Osteoblast (primary cell): ENCODE measurements at regions not wholly inside any gene's neighbourhood (a gene's known extent, or its start where the extent isn't known, plus 50 kb on each side); places are given as distances from the start of the nearest gene placed in this dataset.

Experiments used
- DNase-seq: peaks from one replicate; pipeline ENCODE4 v3.0.0; 2011; ENCODE audit warnings: low spot score, mixed read lengths; ENCODE audit not compliant: insufficient read length; ENCODE audit errors: missing footprints
- H2AFZ ChIP-seq: 2 replicates; pipeline ENCODE4 v1.6.0; 2011; ENCODE audit warnings: mild to moderate bottlenecking, low read length
- H3K27ac ChIP-seq: 2 replicates; pipeline ENCODE4 v1.5.1; 2011; ENCODE audit warnings: mild to moderate bottlenecking, low read depth, low read length, moderate library complexity
- H3K27me3 ChIP-seq: 2 replicates; pipeline ENCODE4 v1.6.0; 2012; ENCODE audit warnings: mild to moderate bottlenecking, control low read depth, inconsistent platforms, low read length, moderate library complexity; ENCODE audit not compliant: insufficient read depth
- H3K36me3 ChIP-seq: 2 replicates; pipeline ENCODE4 v1.5.1; 2011; ENCODE audit warnings: mild to moderate bottlenecking, low read length, control low read depth, moderate library complexity; ENCODE audit not compliant: insufficient read depth
- H3K4me1 ChIP-seq: 2 replicates; pipeline ENCODE4 v1.5.1; 2011; ENCODE audit warnings: mild to moderate bottlenecking, low read length, control low read depth, moderate library complexity; ENCODE audit not compliant: insufficient read depth
- H3K4me2 ChIP-seq: 2 replicates; pipeline ENCODE4 v1.6.0; 2011; ENCODE audit warnings: mild to moderate bottlenecking, low read length; ENCODE audit not compliant: insufficient read depth
- H3K4me3 ChIP-seq: fragments of 200-600 bp; sonication (generic); 3 replicates; pipeline ENCODE4 v1.5.1; 2012; ENCODE audit warnings: mild to moderate bottlenecking, low read length, inconsistent platforms; ENCODE audit not compliant: insufficient read depth
- H3K79me2 ChIP-seq: 2 replicates; pipeline ENCODE4 v1.6.0; 2012; ENCODE audit warnings: mild to moderate bottlenecking, low read length, control low read depth, inconsistent platforms; ENCODE audit not compliant: insufficient read depth
- H3K9me3 ChIP-seq: 2 replicates; pipeline ENCODE4 v1.5.1; 2011; ENCODE audit warnings: low read depth, low read length, control low read depth
- H4K20me1 ChIP-seq: 2 replicates; pipeline ENCODE4 v1.6.0; 2012; ENCODE audit warnings: mild to moderate bottlenecking, low read length, control low read depth; ENCODE audit not compliant: insufficient read depth
- CTCF ChIP-seq: IDR thresholded peaks from 2 replicates; pipeline ENCODE4 v1.5.1; 2011; ENCODE audit warnings: mild to moderate bottlenecking, low read depth, low read length, moderate library complexity; ENCODE audit errors: extremely low read depth

- Histone ChIP-seq H3K36me3 (no peaks in the 10 kb centered on the region), H3K27ac (no peak overlapping the region), H2AFZ (no peak overlapping the region), H4K20me1 (no peaks in the 10 kb centered on the region), H3K4me2 (no peak overlapping the region), H3K4me3 (no peak overlapping the region), H3K79me2 (no peaks in the 10 kb centered on the region), H3K27me3 (no peaks in the 10 kb centered on the region), H3K9me3 (no peaks in the 10 kb centered on the region), H3K4me1 (no peaks in the 10 kb centered on the region)
- no peak for DNase-seq
- no peak for TF ChIP-seq CTCF
Measured at GRCh38 chr14:83467811-83468210, 1934.2 kb upstream of the SEL1L start.

GRCh38 chr14:83470466-83470865 lies 1936.8 kb upstream of the SEL1L start:
- Histone ChIP-seq H3K4me3 (no peak overlapping the region), H3K9me3 (no peaks in the 10 kb centered on the region), H3K4me1 (no peaks in the 10 kb centered on the region), H3K36me3 (no peaks in the 10 kb centered on the region), H3K4me2 (no peak overlapping the region), H4K20me1 (no peaks in the 10 kb centered on the region), H2AFZ (no peak overlapping the region), H3K27ac (no peak overlapping the region), H3K79me2 (no peaks in the 10 kb centered on the region), H3K27me3 (no peaks in the 10 kb centered on the region)
- no peak for DNase-seq
- TF ChIP-seq CTCF = no peak

GRCh38 chr14:83470959-83471695 lies 1937.5 kb upstream of the SEL1L start:
- H3K79me2 ChIP-seq = no peaks in the 10 kb centered on the region
- no peaks in the 10 kb centered on the region for H3K27me3 ChIP-seq
- H3K4me3 ChIP-seq = no peak overlapping the region
- no peaks in the 10 kb centered on the region for H3K36me3 ChIP-seq
- H3K27ac ChIP-seq = no peak overlapping the region
- H3K9me3 ChIP-seq = no peaks in the 10 kb centered on the region
- H2AFZ ChIP-seq = no peak overlapping the region
- TF ChIP-seq CTCF = no peak
- H4K20me1 ChIP-seq = no peaks in the 10 kb centered on the region
- H3K4me1 ChIP-seq = no peaks in the 10 kb centered on the region
- H3K4me2 ChIP-seq = no peak overlapping the region
- no peak for DNase-seq

GRCh38 chr14:83473416-83474235 lies 1940.0 kb upstream of the SEL1L start:
- no peak overlapping the region for H3K4me3 ChIP-seq
- H2AFZ ChIP-seq = no peak overlapping the region
- H3K4me2 ChIP-seq = no peak overlapping the region
- no peaks in the 10 kb centered on the region for H3K27me3 ChIP-seq
- no peaks in the 10 kb centered on the region for H3K9me3 ChIP-seq
- H3K27ac ChIP-seq = no peak overlapping the region
- no peaks in the 10 kb centered on the region for H3K4me1 ChIP-seq
- H4K20me1 ChIP-seq = no peaks in the 10 kb centered on the region
- no peaks in the 10 kb centered on the region for H3K79me2 ChIP-seq
- no peaks in the 10 kb centered on the region for H3K36me3 ChIP-seq
- DNase-seq = no peak
- no peak for TF ChIP-seq CTCF
